BJ (cell line): ENCODE measurements at regions not wholly inside any gene's neighbourhood (a gene's known extent, or its start where the extent isn't known, plus 50 kb on each side); places are given as distances from the start of the nearest gene placed in this dataset.

Experiments
- CTCF ChIA-PET: fragments of 350-600 bp; formaldehyde crosslinking; extraction: SDS; loops from one replicate; lab custom pipeline; 2021; ENCODE audit warnings: antibody characterized with exemption, inconsistent platforms; lab: Yijun Ruan, JAX
- POLR2A ChIA-PET: fragments of 300-600 bp; sonication (Branson Sonifier 250); formaldehyde crosslinking; extraction: SDS; loops from one replicate; lab custom pipeline; 2021; ENCODE audit warnings: antibody characterized with exemption; lab: Charles Lee
- DNase-seq: peaks from one replicate; pipeline ENCODE4 v3.0.0-alpha.2; 2011; ENCODE audit warnings: low read depth
- H3K27me3 ChIP-seq: 2 replicates; pipeline ENCODE4 v1.6.0; 2011; ENCODE audit warnings: low read length; ENCODE audit not compliant: control insufficient read depth, insufficient read depth
- H3K36me3 ChIP-seq: 2 replicates; pipeline ENCODE4 v1.5.1; 2011; ENCODE audit warnings: low read length; ENCODE audit not compliant: control insufficient read depth, insufficient read depth
- H3K4me3 ChIP-seq: 2 replicates; pipeline ENCODE4 v1.5.1; 2011; ENCODE audit warnings: low read depth, mild to moderate bottlenecking, control low read depth, low read length
- TF ChIP-seq, protein P1 (sequence below): IDR thresholded peaks from 2 replicates; pipeline ENCODE4 v1.5.1; 2011; ENCODE audit warnings: low read depth, mild to moderate bottlenecking, control low read depth, inconsistent platforms, low read length, moderate library complexity; ENCODE audit not compliant: insufficient read depth

GRCh38 chr11:110015695-110016094 lies 77.5 kb upstream of the ZC3H12C start:
- no peaks in the 10 kb centered on the region for H3K36me3 ChIP-seq
- ChIA-PET POLR2A (no interaction called here), CTCF (interaction anchor here (0.5 kb wide), 1 partner anchor 420 kb away, joined by 3 read pairs; no protein-coding TSS in a partner anchor)
- DNase-seq = no peak
- no peak overlapping the region for H3K4me3 ChIP-seq
- TF ChIP-seq, protein P1, sequence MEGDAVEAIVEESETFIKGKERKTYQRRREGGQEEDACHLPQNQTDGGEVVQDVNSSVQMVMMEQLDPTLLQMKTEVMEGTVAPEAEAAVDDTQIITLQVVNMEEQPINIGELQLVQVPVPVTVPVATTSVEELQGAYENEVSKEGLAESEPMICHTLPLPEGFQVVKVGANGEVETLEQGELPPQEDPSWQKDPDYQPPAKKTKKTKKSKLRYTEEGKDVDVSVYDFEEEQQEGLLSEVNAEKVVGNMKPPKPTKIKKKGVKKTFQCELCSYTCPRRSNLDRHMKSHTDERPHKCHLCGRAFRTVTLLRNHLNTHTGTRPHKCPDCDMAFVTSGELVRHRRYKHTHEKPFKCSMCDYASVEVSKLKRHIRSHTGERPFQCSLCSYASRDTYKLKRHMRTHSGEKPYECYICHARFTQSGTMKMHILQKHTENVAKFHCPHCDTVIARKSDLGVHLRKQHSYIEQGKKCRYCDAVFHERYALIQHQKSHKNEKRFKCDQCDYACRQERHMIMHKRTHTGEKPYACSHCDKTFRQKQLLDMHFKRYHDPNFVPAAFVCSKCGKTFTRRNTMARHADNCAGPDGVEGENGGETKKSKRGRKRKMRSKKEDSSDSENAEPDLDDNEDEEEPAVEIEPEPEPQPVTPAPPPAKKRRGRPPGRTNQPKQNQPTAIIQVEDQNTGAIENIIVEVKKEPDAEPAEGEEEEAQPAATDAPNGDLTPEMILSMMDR = no peak
- no peaks in the 10 kb centered on the region for H3K27me3 ChIP-seq

DNA sequence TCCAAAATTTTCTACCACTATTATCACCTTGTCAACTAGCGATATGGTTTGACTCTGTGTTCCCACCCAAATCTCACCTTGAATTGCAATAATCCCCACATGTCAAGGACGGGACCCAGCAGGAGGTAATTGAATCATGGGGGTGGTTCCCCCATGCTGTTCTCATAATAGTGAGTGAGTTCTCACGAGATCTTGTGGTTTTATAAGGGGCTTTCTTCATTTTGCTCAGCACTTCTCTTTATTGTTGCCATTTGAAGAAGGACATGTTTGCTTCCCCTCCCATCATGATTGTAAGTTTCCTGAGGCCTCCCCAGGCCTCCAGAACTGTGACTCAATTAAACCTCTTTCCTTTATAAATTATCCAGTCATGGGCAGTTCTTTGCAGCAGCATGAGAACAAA lies 73.5 kb upstream of the ZC3H12C start:
- ChIA-PET CTCF (no interaction called here), POLR2A (no interaction called here)
- H3K36me3 ChIP-seq = no peaks in the 10 kb centered on the region
- no peaks in the 10 kb centered on the region for H3K27me3 ChIP-seq
- H3K4me3 ChIP-seq = no peak overlapping the region
- TF ChIP-seq, protein P1 = no peak
- DNase-seq = no peak

DNA sequence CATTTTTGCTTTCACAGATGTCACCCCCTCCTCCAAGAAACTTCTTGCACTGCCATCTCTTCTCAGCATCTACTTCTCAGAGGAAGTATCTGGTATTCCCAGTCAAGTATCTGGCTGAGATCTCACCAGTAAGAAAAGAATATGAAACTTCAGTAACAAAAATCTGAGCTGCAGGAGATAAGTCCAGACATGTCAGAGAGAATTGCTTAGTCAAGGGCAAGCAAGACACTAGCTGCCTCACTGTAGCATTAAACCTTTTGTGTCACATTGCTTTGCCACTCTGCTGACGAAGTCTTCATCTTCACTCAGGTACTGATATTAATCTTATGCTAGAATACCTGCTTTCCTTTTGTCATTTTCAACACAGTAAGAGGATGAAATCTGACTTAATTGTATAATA lies 70.6 kb upstream of the ZC3H12C start:
- Histone ChIP-seq H3K36me3 (no peaks in the 10 kb centered on the region), H3K27me3 (no peaks in the 10 kb centered on the region), H3K4me3 (no peak overlapping the region)
- DNase-seq = no peak
- CTCF ChIA-PET = no interaction called here
- POLR2A ChIA-PET = no interaction called here
- TF ChIP-seq, protein P1 = no peak

DNA sequence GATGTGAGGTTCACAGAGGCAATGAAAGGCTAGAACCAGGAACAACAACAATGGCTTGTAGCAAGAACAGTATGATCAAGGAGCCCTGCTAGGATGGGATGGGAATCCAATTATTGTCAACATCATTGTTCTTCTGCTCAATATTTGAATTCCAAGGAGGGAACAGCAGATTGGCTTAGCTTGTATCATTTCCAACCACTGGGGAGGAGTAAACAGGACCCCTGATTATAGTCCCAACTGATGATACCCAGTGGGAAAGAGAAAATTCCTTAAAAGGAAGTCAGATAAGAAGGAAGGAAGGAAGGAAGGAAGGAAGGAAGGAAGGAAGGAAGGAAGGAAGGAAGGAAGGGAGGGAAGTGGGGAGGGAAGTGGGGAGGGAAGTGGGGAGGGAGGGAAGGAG lies 69.5 kb upstream of the ZC3H12C start:
- Histone ChIP-seq H3K36me3 (no peaks in the 10 kb centered on the region), H3K4me3 (no peak overlapping the region), H3K27me3 (no peaks in the 10 kb centered on the region)
- TF ChIP-seq, protein P1 = no peak
- no peak for DNase-seq
- POLR2A ChIA-PET = no interaction called here
- CTCF ChIA-PET = interaction anchor here (0.6 kb wide), 1 partner anchor 383 kb away, joined by 3 read pairs; no protein-coding TSS in a partner anchor

- Histone ChIP-seq H3K36me3 (no peaks in the 10 kb centered on the region), H3K4me3 (no peak overlapping the region), H3K27me3 (no peaks in the 10 kb centered on the region)
- TF ChIP-seq, protein P1 = no peak
- ChIA-PET CTCF (no interaction called here), POLR2A (no interaction called here)
- DNase-seq = no peak
Measured at GRCh38 chr11:110026858-110027626, 66.2 kb upstream of the ZC3H12C start.
